Breast epithelium (tissue), 4 donors: ENCODE measurements at regions not wholly inside any gene's neighbourhood (a gene's known extent, or its start where the extent isn't known, plus 50 kb on each side); places are given as distances from the start of the nearest gene placed in this dataset.

Experiments
- DNase-seq, 2 donors: peaks; one replicate each; pipeline ENCODE4 v3.0.0-alpha.2; 2019; ENCODE audit warnings: low spot score in 2 of 2
- H3K27ac ChIP-seq, 2 donors: fragments of 200-600 bp; sonication (generic) in 1 of 2; one replicate each; pipeline ENCODE4 v1.5.1; 2016 to 2019; ENCODE audit warnings: mild to moderate bottlenecking in 1 of 2
- H3K27me3 ChIP-seq, 2 donors: fragments of 200-600 bp; sonication (generic) in 1 of 2; one replicate each; pipeline versions ENCODE4 v1.5.1 to v1.6.0; 2017 to 2019; ENCODE audit warnings: control low read depth in 1 of 2, mild to moderate bottlenecking in 1 of 2
- H3K36me3 ChIP-seq: fragments of 200-600 bp; one replicate; pipeline ENCODE4 v1.5.1; 2019
- H3K4me1 ChIP-seq, 2 donors: fragments of 200-600 bp; sonication (generic); one replicate each; pipeline ENCODE4 v1.5.1; 2016 to 2019; ENCODE audit warnings: control low read depth in 1 of 2
- H3K4me3 ChIP-seq, 3 donors: fragments of 200-600 bp; sonication (generic); 1 replicate in 2 of 3; 2 replicates in 1 of 3; pipeline ENCODE4 v1.5.1; 2016 to 2019; ENCODE audit warnings: mild to moderate bottlenecking in 3 of 3, moderate library complexity in 2 of 3
- H3K9me3 ChIP-seq, 2 donors: fragments of 200-600 bp; sonication (generic) in 1 of 2; one replicate each; pipeline ENCODE4 v1.5.1; 2016 to 2019; ENCODE audit warnings: control low read depth in 1 of 2
- POLR2A ChIP-seq: fragments of 450-650 bp; IDR thresholded peaks from one replicate; pipeline ENCODE4 v1.6.1; 2016; ENCODE audit warnings: antibody characterized with exemption, mild to moderate bottlenecking, moderate library complexity
- POLR2AphosphoS5 ChIP-seq, 3 donors: sonication (generic); formaldehyde crosslinking; IDR thresholded peaks; one replicate each; pipeline ENCODE4 v1.6.1; 2017; ENCODE audit warnings: antibody characterized with exemption in 3 of 3
- intact Hi-C: fragments of 100-400 bp; cut with DNase I; formaldehyde crosslinking; loops from one replicate; pipeline ENCODE4 v1.15.1; 2023; ENCODE audit warnings: low total_unique reads
- TF ChIP-seq, protein P1 (sequence below), 3 donors: fragments of 450-650 bp; IDR thresholded peaks; one replicate each; pipeline ENCODE4 v1.5.1; 2016 to 2017; ENCODE audit warnings: antibody characterized with exemption in 3 of 3, mild to moderate bottlenecking in 3 of 3, moderate library complexity in 3 of 3

DNA sequence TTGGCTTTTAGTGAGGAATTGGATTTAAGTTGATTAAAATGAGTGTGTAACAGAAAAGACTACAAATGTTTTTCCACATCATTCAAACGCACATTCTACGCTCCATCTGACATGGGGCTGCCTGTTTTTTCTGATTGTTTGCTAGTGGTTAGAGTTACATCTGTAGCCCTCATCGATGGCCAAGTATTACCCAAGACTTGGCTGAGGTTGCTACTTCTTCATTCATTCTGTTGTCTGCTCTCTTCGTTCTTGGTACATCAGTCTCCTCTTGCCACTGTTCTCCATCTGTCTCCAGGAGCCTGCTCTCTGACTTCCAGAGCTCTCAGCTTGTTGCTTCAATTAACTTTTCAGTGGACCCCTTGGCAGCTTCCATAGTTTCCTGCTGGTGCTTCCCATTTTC is 1844.6 kb upstream of the TENM3 start:
- no peak overlapping the region for H3K4me3 ChIP-seq
- no peak for DNase-seq
- H3K27ac ChIP-seq: no peak overlapping the region
- intact Hi-C loops: no loop called here
- TF ChIP-seq, protein P1, sequence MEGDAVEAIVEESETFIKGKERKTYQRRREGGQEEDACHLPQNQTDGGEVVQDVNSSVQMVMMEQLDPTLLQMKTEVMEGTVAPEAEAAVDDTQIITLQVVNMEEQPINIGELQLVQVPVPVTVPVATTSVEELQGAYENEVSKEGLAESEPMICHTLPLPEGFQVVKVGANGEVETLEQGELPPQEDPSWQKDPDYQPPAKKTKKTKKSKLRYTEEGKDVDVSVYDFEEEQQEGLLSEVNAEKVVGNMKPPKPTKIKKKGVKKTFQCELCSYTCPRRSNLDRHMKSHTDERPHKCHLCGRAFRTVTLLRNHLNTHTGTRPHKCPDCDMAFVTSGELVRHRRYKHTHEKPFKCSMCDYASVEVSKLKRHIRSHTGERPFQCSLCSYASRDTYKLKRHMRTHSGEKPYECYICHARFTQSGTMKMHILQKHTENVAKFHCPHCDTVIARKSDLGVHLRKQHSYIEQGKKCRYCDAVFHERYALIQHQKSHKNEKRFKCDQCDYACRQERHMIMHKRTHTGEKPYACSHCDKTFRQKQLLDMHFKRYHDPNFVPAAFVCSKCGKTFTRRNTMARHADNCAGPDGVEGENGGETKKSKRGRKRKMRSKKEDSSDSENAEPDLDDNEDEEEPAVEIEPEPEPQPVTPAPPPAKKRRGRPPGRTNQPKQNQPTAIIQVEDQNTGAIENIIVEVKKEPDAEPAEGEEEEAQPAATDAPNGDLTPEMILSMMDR (IDR thresholded peaks at IDR 0.05): no peak
- no peak for TF ChIP-seq POLR2A
- no peak for TF ChIP-seq POLR2AphosphoS5 (IDR thresholded peaks at IDR 0.05)
- H3K9me3 ChIP-seq: no peaks in the 10 kb centered on the region
- H3K27me3 ChIP-seq: no peaks in the 10 kb centered on the region
- no peaks in the 10 kb centered on the region for H3K36me3 ChIP-seq
- H3K4me1 ChIP-seq: no peaks in the 10 kb centered on the region

DNA sequence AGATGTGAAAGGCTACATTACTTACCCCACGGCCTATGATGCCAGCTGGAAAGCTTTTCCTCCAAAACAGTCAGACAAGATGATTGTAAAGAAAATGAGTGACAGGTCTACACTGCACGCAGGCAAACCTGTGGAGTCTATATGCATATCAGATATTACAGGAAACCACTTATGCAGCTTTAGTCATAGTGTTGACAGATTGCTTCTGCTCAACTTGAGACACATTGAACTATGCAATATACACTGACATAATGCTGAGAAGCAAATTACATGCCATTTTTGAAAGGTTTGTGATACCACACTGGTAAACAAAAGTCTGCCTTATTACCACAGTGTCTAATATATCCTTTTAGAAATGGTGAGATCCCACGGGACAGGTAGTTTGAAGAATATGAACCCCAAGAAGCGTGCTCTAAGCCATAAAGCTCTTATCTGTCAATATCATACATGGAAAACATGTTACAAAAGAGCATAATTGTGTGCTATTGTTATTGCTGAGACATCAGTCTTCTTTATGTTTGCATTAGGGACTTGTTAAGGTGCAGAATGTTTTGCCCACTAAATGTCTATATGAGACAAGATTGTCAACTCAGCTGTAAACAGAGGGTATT is 1835.8 kb upstream of the TENM3 start:
- no peak for DNase-seq
- no peaks in the 10 kb centered on the region for H3K27me3 ChIP-seq
- intact Hi-C loops: no loop called here
- H3K4me1 ChIP-seq: no peaks in the 10 kb centered on the region
- H3K9me3 ChIP-seq: no peaks in the 10 kb centered on the region
- no peak overlapping the region for H3K4me3 ChIP-seq
- no peaks in the 10 kb centered on the region for H3K36me3 ChIP-seq
- TF ChIP-seq POLR2AphosphoS5 (IDR thresholded peaks at IDR 0.05) (no peak), POLR2A (no peak)
- TF ChIP-seq, protein P1 (IDR thresholded peaks at IDR 0.05): no peak
- no peak overlapping the region for H3K27ac ChIP-seq

DNA sequence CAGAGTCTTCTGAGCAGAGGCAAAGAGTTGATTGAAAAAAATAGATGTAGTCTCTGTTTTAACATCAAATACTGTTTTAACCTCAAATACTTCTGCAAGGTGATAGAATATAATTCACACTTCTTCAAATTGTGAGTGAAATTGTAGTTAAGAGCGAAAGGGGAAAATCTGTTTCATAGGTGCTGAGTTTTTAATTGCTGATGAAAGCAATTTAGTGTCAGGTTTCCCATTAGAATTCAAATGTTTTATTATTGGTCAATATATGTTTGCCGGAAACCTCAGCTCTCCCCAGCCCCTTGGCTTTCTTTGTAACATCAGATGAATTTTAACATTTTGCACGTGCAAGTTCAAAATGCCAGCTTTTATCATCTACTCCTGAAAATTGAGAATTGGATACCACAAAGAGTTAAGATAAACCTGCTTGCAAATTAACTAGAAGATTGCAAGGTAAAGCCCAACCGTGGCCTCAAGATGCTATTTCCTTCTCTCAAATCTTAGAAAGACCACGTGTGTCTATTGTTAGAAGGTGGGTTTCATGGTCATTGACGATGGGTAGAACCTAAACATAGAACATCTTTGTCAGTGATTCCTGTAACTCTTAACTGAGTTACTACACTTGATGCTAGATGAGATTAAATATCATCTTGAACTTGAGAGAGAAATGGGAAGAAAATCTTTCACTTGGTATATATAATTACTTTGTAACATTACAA is 1824.2 kb upstream of the TENM3 start:
- Histone ChIP-seq H3K36me3 (no peaks in the 10 kb centered on the region), H3K9me3 (no peaks in the 10 kb centered on the region), H3K4me3 (no peak overlapping the region), H3K4me1 (no peaks in the 10 kb centered on the region), H3K27ac (no peak overlapping the region), H3K27me3 (no peaks in the 10 kb centered on the region)
- intact Hi-C loops: no loop called here
- DNase-seq: no peak
- no peak for TF ChIP-seq POLR2A
- no peak for TF ChIP-seq POLR2AphosphoS5 (IDR thresholded peaks at IDR 0.05)
- TF ChIP-seq, protein P1 (IDR thresholded peaks at IDR 0.05): no peak

DNA sequence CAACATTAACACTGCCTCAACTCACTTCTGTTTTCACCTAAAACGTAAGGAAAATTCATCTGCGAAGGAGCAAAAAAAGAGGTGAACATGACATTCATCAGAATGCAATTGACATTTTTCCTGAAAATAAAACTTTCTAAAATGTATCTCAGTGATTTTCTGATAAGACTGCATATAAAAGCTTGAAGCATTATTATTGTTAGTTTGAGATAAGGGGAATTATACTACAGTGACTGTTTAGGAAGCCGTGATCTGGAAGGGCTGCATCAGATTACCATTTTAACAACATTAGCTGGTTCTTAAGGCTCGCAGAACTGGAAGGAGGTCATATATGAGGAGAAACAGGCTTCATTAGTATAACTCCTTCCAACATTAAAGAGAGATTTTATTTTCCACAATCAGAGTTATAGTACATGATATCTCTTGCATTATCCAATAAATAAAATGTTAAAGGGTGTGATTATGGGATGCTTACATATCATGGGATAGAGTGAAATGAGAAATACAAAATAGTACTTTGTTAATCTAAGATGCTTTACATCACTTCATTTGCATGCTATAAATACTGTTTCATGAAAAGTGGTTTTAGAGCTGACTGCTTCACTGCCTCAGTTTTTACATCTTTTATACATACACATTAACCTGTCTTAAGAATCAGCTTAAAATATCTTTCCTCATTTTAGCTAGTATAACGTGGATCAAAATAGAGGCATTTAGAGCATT is 1820.1 kb upstream of the TENM3 start:
- no peak overlapping the region for H3K4me3 ChIP-seq
- intact Hi-C loops: no loop called here
- H3K9me3 ChIP-seq: no peaks in the 10 kb centered on the region
- no peaks in the 10 kb centered on the region for H3K36me3 ChIP-seq
- no peak for TF ChIP-seq POLR2A
- H3K27me3 ChIP-seq: no peaks in the 10 kb centered on the region
- no peak overlapping the region for H3K27ac ChIP-seq
- no peaks in the 10 kb centered on the region for H3K4me1 ChIP-seq
- DNase-seq: no peak

DNA sequence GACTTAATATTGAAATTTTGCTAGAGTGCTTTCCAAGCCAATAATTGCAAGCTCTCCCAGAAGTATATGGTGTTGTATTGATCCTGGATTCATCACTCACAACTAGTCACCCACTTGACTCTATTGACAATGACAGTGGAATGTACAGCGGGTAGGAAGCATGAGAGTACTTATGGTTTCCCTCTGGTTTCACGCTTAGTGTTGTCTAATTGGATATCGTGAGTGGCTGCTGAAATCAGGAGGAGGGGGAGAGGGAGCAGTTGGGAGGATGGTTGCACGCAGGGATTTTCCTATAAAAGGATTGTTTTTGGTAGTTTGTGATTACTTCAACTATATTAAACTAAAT is 1819.5 kb upstream of the TENM3 start:
- Histone ChIP-seq H3K9me3 (no peaks in the 10 kb centered on the region), H3K27ac (no peak overlapping the region), H3K4me3 (no peak overlapping the region), H3K4me1 (no peaks in the 10 kb centered on the region), H3K27me3 (no peaks in the 10 kb centered on the region), H3K36me3 (no peaks in the 10 kb centered on the region)
- TF ChIP-seq POLR2AphosphoS5 (IDR thresholded peaks at IDR 0.05): no peak
- TF ChIP-seq, protein P1 (IDR thresholded peaks at IDR 0.05): no peak
- no peak for TF ChIP-seq POLR2A
- intact Hi-C loops: no loop called here
- no peak for DNase-seq
